ENCODE measurements at regions not wholly inside any gene's neighbourhood (a gene's known extent, or its start where the extent isn't known, plus 50 kb on each side); places are given as distances from the start of the nearest gene placed in this dataset.

GRCh38 chr12:27187697-27188096 is 56.4 kb upstream of the STK38L start:
- no peak for TF ChIP-seq CTCF (conservative IDR thresholded peaks at IDR 0.05; ENCODE audit: low read depth, low read length)
- no peak for TF ChIP-seq EZH2 (IDR thresholded peaks at IDR 0.05; ENCODE audit: borderline replicate concordance, low read depth, low read length, poor library complexity, severe bottlenecking)

Measured in A673 (cell line).